Esophagus muscularis mucosa (tissue), 4 donors: ENCODE measurements at regions not wholly inside any gene's neighbourhood (a gene's known extent, or its start where the extent isn't known, plus 50 kb on each side); places are given as distances from the start of the nearest gene placed in this dataset.

Source experiments
- DNase-seq: peaks from one replicate; pipeline ENCODE4 v3.0.0-alpha.2; 2017; ENCODE audit errors: extremely low spot score
- H3K27ac ChIP-seq, 4 donors: fragments of 200-600 bp; sonication (generic); replicated peaks in 1 of 4; 1 replicate in 3 of 4; 2 replicates in 1 of 4; pipeline ENCODE4 v1.5.1; 2016 to 2019; ENCODE audit warnings: mild to moderate bottlenecking in 1 of 4
- H3K27me3 ChIP-seq, 4 donors: fragments of 200-600 bp; sonication (generic); one replicate each; pipeline versions ENCODE4 v1.5.1 to v1.6.0; 2016 to 2019
- H3K36me3 ChIP-seq, 4 donors: fragments of 200-600 bp; sonication (generic); one replicate each; pipeline ENCODE4 v1.5.1; 2016 to 2019
- H3K4me1 ChIP-seq, 4 donors: fragments of 200-600 bp; sonication (generic); one replicate each; pipeline ENCODE4 v1.5.1; 2016 to 2019
- H3K4me3 ChIP-seq, 4 donors: fragments of 200-600 bp; sonication (generic); 1 replicate in 2 of 4; 2 replicates in 2 of 4; pipeline ENCODE4 v1.5.1; 2016 to 2019; ENCODE audit warnings: mild to moderate bottlenecking in 4 of 4, moderate library complexity in 1 of 4
- H3K9me3 ChIP-seq, 4 donors: fragments of 200-600 bp; sonication (generic); 1 replicate in 3 of 4; 2 replicates in 1 of 4; pipeline ENCODE4 v1.5.1; 2016 to 2019
- EP300 ChIP-seq: sonication (generic); formaldehyde crosslinking; IDR thresholded peaks from one replicate; pipeline ENCODE4 v1.6.1; 2017; ENCODE audit warnings: antibody characterized with exemption
- POLR2A ChIP-seq: fragments of 450-650 bp; IDR thresholded peaks from one replicate; pipeline ENCODE4 v1.6.1; 2017; ENCODE audit warnings: antibody characterized with exemption, moderate library complexity, mild to moderate bottlenecking, low read depth
- POLR2AphosphoS5 ChIP-seq, 2 donors: sonication (generic); formaldehyde crosslinking; IDR thresholded peaks; one replicate each; pipeline ENCODE4 v1.6.1; 2017; ENCODE audit warnings: antibody characterized with exemption in 2 of 2
- WGBS: methylation state at CpG from one replicate; pipeline ENCODE4 v1.1.5; 2018; 5-methylcytosine and 5-hydroxymethylcytosine counted together
- intact Hi-C: fragments of 100-400 bp; cut with DNase I; formaldehyde crosslinking; loops from one replicate; pipeline ENCODE4 v1.15.1; 2023
- TF ChIP-seq, protein P1 (sequence below), 3 experiments: fragments of 200-600 bp in 2 of 3; fragments of 450-650 bp in 1 of 3; sonication (generic) in 2 of 3; IDR thresholded peaks; one replicate each; pipeline ENCODE4 v1.5.1; 2017 to 2019; ENCODE audit warnings: antibody characterized with exemption in 3 of 3, mild to moderate bottlenecking in 2 of 3, moderate library complexity in 1 of 3

DNA sequence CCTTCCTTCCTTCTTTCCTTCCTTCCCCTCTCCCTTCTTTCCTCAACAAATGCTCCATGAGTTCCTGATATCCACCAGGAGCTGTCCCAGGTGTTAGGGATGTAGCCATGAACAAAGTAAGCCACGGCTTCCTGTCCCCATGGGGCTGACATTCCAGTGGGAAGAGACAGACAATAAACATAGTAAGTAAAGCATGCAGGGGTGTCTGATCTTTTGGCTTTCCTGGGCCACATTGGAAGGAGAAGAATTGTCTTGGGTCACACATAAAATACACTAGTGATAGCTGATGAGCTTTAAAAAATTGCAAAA, 81.5 kb upstream of the ZBTB40 start:
- Histone ChIP-seq H3K27me3 (peaks cover 0 to 80% (median 0%) of the 10 kb centered on the region in 4 donors), H3K27ac (no peak overlapping the region), H3K4me1 (no peaks in the 10 kb centered on the region), H3K9me3 (peaks cover 0 to 11% (median 8%) of the 10 kb centered on the region in 4 donors), H3K36me3 (no peaks in the 10 kb centered on the region), H3K4me3 (no peak overlapping the region)
- DNase-seq, result no peak
- WGBS, result 8% methylated on average over 1 of the region's 1 CpG
- no peak for TF ChIP-seq EP300
- TF ChIP-seq, protein P1, sequence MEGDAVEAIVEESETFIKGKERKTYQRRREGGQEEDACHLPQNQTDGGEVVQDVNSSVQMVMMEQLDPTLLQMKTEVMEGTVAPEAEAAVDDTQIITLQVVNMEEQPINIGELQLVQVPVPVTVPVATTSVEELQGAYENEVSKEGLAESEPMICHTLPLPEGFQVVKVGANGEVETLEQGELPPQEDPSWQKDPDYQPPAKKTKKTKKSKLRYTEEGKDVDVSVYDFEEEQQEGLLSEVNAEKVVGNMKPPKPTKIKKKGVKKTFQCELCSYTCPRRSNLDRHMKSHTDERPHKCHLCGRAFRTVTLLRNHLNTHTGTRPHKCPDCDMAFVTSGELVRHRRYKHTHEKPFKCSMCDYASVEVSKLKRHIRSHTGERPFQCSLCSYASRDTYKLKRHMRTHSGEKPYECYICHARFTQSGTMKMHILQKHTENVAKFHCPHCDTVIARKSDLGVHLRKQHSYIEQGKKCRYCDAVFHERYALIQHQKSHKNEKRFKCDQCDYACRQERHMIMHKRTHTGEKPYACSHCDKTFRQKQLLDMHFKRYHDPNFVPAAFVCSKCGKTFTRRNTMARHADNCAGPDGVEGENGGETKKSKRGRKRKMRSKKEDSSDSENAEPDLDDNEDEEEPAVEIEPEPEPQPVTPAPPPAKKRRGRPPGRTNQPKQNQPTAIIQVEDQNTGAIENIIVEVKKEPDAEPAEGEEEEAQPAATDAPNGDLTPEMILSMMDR (IDR thresholded peaks at IDR 0.05), result no peak
- no peak for TF ChIP-seq POLR2A
- TF ChIP-seq POLR2AphosphoS5 (IDR thresholded peaks at IDR 0.05), result no peak
- intact Hi-C loops, result no loop called here

DNA sequence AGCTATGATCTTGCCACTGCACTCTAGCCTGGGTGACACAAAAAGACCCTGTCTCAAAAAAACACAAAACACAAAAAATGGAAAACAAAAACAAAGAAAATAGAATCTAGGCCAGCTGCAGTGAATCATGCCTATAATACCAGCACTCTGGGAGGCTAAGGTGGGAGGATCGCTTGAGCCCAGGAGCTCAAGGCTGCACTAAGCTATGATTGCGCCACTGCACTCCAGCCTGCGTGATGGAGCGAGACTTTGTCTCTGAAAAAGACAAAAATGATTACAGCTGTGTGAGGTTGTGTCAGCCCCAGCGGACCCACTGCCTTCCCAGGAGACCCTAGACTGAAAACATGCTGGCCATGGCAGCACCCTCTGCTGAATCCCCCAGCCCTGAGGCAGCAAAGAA, 80.2 kb upstream of the ZBTB40 start:
- peaks cover 0 to 77% (median 0%) of the 10 kb centered on the region in 4 donors for H3K27me3 ChIP-seq
- DNase-seq, result no peak
- no peak overlapping the region for H3K27ac ChIP-seq
- no peaks in the 10 kb centered on the region for H3K4me1 ChIP-seq
- no peak for TF ChIP-seq POLR2A
- TF ChIP-seq, protein P1 (IDR thresholded peaks at IDR 0.05), result no peak
- no peak for TF ChIP-seq POLR2AphosphoS5 (IDR thresholded peaks at IDR 0.05)
- no peak for TF ChIP-seq EP300
- H3K4me3 ChIP-seq, result no peak overlapping the region
- peaks cover 0 to 11% (median 8%) of the 10 kb centered on the region in 4 donors for H3K9me3 ChIP-seq
- 89% methylated on average over 5 of the region's 5 CpGs for WGBS
- intact Hi-C loops, result no loop called here
- no peaks in the 10 kb centered on the region for H3K36me3 ChIP-seq

DNA sequence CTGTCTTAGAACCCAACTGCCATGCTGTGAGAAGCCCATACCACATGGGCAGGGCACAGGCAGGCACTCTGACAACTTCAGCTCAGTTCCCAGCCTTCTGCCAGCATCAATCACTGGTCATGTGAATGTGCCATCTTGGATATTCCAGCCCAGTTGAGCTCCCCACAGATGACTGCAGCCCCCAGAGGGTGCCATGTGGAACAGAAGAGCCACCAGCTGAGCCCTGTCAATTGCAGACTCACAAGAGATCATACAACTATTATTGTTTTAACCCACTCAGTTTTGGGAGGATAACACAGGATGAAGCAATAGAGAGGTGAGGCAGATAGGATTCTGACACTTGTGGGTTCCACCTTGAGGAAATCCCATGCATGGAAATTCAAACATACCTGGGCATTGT, 78.4 kb upstream of the ZBTB40 start:
- H3K9me3 ChIP-seq, result peaks cover 0 to 11% (median 8%) of the 10 kb centered on the region in 4 donors
- H3K27me3 ChIP-seq, result peaks cover 0 to 63% (median 0%) of the 10 kb centered on the region in 4 donors
- no peaks in the 10 kb centered on the region for H3K4me1 ChIP-seq
- TF ChIP-seq, protein P1 (IDR thresholded peaks at IDR 0.05), result no peak
- no peak for TF ChIP-seq POLR2A
- no peak for TF ChIP-seq EP300
- TF ChIP-seq POLR2AphosphoS5 (IDR thresholded peaks at IDR 0.05), result no peak
- no peak overlapping the region for H3K4me3 ChIP-seq
- H3K36me3 ChIP-seq, result no peaks in the 10 kb centered on the region
- H3K27ac ChIP-seq, result no peak overlapping the region
- DNase-seq, result no peak
- intact Hi-C loops, result no loop called here

DNA sequence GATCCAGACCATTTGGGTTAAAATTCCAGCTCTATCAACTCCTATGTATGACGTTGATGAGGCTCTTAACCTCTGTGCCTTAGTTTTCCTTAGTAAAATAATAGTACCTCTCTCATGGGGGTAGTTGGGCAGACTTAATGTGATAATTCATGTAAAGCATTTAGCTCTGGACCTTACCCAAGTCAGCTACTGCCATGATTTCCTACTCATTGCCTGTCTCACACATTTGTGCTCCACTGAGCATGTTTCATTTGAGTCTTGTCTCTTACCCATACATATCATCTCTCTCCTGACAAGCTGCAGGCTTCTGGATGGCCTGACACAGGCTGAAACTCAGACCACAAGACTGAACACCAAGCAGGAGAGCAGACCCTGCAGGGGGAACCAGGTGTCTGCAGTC, 77.7 kb upstream of the ZBTB40 start:
- no peak overlapping the region for H3K27ac ChIP-seq
- WGBS, result 78% methylated on average over 1 of the region's 1 CpG
- no peak overlapping the region for H3K4me3 ChIP-seq
- peaks cover 0 to 61% (median 0%) of the 10 kb centered on the region in 4 donors for H3K27me3 ChIP-seq
- no peak for TF ChIP-seq EP300
- TF ChIP-seq, protein P1 (IDR thresholded peaks at IDR 0.05), result no peak
- no peak for TF ChIP-seq POLR2AphosphoS5 (IDR thresholded peaks at IDR 0.05)
- no peak for TF ChIP-seq POLR2A
- peaks cover 0 to 11% (median 8%) of the 10 kb centered on the region in 4 donors for H3K9me3 ChIP-seq
- no peak for DNase-seq
- H3K36me3 ChIP-seq, result no peaks in the 10 kb centered on the region
- no peaks in the 10 kb centered on the region for H3K4me1 ChIP-seq
- intact Hi-C loops, result no loop called here

DNA sequence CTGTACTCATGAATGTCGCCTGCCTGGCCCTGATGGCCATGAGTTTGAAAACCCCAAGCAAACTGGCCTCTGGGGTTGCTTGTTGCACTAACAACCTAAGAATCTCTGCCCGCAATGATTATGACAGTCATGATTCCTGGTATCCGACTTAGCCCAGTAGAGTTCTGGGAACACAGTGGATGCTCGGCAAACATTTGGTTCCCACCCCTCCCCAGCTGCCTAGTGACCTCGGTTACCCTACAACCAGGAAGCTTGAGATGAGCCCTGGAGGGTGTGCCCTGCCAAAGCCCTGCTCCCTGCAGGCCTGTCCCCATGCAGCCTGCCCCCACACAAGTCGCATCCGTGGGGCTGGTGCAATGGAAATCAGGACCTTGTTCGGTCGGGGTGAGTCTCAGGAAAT, 76.0 kb upstream of the ZBTB40 start:
- H3K9me3 ChIP-seq, result peaks cover 0 to 11% (median 8%) of the 10 kb centered on the region in 4 donors
- no peaks in the 10 kb centered on the region for H3K36me3 ChIP-seq
- H3K4me1 ChIP-seq, result no peaks in the 10 kb centered on the region
- no peak overlapping the region for H3K27ac ChIP-seq
- no peak for DNase-seq
- no peak overlapping the region for H3K4me3 ChIP-seq
- no peak for TF ChIP-seq EP300
- no peak for TF ChIP-seq POLR2AphosphoS5 (IDR thresholded peaks at IDR 0.05)
- no peak for TF ChIP-seq POLR2A
- TF ChIP-seq, protein P1 (IDR thresholded peaks at IDR 0.05), result no peak
- intact Hi-C loops, result no loop called here
- 86% methylated on average over 3 of the region's 9 CpGs for WGBS
- H3K27me3 ChIP-seq, result peaks cover 0 to 60% (median 3%) of the 10 kb centered on the region in 4 donors
